ENCODE measurements at regions not wholly inside any gene's neighbourhood (a gene's known extent, or its start where the extent isn't known, plus 50 kb on each side); places are given as distances from the start of the nearest gene placed in this dataset.

DNA sequence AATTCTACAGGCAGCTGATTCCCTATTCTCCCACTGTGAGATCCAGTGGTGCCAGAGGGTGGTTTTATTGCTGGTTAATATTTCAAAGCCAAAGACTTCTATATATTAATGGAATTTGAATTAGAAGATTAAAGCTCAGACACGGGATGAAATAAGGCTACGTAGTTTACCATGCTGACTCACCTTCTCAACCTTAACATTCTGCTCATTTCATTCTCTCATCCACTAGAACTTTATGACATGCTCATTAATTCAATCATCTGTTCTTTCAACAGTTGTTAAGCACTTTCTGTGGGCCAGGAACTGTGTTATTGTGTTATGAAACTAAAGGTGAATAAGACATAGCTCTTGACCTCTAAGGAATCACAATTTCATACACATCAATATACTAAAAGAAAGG lies 456.9 kb upstream of the MAP3K7 start:
- no peak for DNase-seq (ENCODE audit: low spot score)

DNA sequence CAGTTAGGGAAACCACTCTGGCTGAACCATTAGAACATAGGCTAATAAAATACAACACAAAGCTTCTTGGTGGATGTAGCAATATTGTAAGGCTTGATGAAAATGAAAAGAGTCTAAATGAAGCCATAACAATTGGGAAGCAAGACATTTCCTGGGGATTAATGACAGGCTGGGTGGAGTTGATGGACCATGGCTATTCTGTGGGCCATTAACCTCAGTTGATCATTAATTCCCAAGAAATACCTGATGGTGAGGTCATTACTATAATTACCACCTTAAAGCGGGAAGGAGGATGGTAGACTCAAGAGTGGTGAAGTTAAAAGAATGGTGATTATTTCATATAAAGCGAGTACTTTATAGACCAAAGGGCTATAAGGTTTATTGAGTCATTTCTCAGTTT lies 455.8 kb upstream of the MAP3K7 start:
- no peak for DNase-seq (ENCODE audit: low spot score)

DNA sequence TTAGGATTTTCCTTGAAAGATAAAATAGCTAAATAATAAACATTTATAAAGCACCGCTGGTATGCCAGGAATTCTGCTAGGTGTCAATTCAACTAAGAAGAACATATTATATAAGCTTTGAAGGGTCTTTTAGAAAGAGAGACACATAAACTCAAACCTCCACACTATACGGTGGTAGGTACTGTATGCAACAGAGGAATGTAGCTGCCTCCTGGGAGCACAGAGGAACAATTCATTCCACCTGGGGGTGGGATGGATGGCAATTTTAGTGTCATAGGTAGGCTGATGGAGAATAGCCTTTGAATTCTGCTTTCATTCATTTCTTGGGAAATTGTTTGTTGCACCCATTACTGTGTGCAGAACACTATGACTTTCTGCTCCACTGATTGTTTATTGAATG lies 447.1 kb upstream of the MAP3K7 start:
- DNase-seq (ENCODE audit: low spot score): no peak

DNA sequence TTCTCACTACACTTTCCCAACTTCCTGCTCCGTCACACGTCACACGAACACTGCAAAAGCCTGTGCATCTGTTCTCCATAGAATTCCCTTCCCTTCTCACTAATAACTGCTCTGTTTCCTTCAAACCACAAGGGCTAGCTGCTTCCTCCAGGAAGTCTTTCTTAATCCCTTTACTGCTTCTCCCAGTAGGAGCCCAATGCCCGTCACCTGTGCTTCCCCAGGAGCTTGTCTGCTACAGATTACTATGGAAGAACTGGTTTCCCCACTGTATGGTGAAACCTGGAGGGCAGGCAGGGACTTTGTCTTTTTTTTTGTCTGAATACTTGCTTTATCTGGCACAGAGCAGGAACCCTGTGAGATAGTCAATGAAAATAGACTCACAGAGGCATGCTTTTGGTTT lies 444.7 kb upstream of the MAP3K7 start:
- no peak for DNase-seq (ENCODE audit: low spot score)

DNA sequence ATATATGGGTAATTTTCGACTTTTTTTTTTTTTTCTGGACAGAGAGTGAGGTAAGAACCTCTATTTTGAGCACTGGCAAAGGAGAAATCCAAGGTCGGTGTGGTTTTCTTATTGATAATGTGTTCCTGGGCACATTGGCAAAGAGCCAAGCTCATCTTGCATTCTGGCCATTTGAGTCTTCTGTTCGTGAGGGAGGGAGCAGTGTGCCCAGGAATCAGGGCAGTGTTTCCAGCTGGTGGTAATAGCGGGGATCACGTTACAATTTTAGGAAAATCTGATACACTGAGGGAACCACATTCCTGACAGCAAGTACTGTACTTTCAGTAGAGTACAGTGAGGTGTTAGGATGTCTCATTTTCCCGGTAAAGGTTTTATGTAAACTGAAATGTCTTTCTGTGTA lies 442.3 kb upstream of the MAP3K7 start:
- no peak for DNase-seq (ENCODE audit: low spot score)

- DNase-seq (ENCODE audit: low spot score): no peak
These were observed 436.7 kb upstream of the MAP3K7 start for GRCh38 chr6:91023529-91023928.

GRCh38 chr6:91020744-91021143 lies 433.9 kb upstream of the MAP3K7 start:
- DNase-seq (ENCODE audit: low spot score): no peak

DNA sequence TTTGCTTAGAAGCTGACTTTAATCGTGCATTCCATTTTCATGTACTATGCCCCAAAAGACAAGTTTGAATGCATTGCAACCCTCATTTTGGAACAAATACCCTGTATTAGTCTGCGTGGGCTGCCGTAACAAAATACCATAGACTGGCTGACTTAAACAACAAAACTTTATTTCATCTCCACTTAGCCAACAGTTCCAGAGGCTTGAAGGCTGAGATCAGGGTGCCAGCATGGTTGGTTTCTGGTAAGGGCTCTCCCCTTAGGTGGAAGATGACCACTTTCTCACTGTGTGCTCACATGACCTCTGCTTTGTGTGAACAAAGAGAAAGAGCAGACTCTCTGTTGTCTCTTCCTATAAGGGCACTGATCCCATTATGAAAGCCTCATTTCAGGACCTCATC lies 431.7 kb upstream of the MAP3K7 start:
- no peak for DNase-seq (ENCODE audit: low spot score)

- no peak for DNase-seq (ENCODE audit: low spot score)
These were observed 426.6 kb upstream of the MAP3K7 start for GRCh38 chr6:91013511-91013910.

- DNase-seq (ENCODE audit: low spot score): no peak
These were observed 410.2 kb upstream of the MAP3K7 start for GRCh38 chr6:90997076-90997475.

DNA sequence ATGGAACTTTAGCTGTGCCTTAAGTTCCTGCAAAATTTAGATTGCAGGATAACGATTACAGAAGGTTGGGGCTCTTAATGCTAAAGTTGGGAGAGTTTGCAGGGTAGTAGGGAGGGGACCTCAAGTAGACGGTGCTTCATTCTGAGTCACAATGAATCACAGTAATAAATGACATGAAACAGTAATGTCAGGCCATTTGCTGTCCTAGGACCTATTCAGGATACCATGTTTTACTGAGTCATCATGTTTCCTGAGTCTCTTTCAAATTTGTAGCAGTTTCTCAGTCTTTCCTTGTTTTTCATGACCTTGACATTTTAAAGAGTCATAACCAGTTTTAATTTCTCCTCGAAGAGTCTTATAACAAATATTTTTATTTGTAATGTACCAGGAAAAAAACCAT lies 406.9 kb upstream of the MAP3K7 start:
- DNase-seq (ENCODE audit: low spot score): no peak

DNA sequence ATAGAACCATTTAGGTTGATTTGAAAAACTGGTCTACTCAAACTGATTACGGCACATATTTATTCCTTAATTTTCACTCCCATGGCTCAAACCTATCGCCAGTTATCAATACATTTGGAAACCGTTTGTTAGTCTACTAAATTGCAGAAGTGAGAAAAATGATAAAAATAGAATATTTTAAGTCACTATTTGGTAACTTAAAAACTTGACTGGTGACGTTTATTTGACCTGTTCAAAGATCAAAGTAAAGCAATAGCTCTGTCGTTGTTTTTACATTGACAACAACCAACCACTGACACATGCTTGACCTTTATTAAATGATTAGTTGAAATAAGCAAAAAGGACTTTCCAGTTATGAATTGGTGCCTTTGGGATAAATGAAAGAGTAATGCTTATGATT lies 402.9 kb upstream of the MAP3K7 start:
- no peak for DNase-seq (ENCODE audit: low spot score)

GRCh38 chr6:90984066-90984465 lies 397.2 kb upstream of the MAP3K7 start:
- no peak for DNase-seq (ENCODE audit: low spot score)

- no peak for DNase-seq (ENCODE audit: low spot score)
These were observed 396.6 kb upstream of the MAP3K7 start for GRCh38 chr6:90983462-90983861.

DNA sequence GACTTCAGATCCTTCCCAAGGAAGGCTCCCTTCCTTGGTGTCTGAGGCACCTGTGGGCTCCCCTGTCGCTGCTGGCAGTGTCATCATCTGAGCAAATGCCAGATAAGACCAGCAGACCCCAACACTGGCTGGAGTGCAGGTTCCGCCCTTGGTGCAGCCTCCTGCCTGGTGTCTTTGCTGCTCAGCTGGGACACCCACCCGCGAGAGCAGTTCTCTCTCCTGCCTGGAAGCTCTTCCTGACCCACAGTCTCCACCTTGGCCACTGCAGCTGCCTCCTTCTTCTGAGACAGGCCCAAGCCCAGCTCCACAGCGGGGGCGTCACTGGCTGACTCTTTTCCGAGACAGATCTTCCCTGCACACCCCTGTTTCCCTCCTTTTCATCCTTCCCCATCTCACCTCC lies 395.7 kb upstream of the MAP3K7 start:
- DNase-seq (ENCODE audit: low spot score): no peak

DNA sequence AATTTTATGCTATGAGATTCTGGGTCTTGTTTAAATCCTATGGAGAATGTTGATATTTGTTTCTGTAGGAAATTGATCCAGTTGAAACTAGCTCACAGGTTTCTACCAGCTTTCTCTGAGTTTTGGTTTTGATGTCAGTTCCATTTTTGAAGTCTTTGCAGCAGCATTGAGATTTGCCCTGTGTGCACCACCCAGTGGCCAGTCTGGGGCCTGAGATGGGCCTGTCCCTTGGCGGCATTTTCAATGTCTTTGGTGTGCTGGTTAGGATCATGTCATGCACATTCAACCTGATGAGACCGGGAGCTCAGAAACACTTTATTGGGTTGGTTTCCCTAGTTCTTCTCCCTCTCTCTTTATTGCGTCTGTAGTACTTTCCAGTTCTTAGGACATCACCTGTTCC lies 395.2 kb upstream of the MAP3K7 start:
- DNase-seq (ENCODE audit: low spot score): no peak

DNA sequence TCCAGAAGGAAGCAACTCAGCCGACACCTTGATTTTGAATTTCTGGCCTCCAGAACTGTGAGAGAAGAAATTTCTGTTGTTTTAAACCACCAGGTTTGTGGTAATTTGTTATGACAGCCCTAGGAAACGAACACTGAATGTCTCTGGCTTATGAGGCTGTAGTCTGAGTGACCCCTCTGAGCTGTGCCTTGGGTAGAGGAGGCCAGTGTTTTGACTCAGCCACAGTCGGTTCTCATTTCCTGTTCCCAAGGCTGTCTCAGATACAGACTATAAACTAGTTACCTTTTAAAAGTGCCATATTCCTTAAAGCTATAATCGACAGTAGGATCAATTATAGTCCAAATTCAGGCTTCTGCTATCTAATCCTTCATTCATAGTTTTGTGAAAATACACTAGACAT lies 391.2 kb upstream of the MAP3K7 start:
- DNase-seq (ENCODE audit: low spot score): no peak

GRCh38 chr6:90977513-90977912 lies 390.6 kb upstream of the MAP3K7 start:
- DNase-seq (ENCODE audit: low spot score): no peak

DNA sequence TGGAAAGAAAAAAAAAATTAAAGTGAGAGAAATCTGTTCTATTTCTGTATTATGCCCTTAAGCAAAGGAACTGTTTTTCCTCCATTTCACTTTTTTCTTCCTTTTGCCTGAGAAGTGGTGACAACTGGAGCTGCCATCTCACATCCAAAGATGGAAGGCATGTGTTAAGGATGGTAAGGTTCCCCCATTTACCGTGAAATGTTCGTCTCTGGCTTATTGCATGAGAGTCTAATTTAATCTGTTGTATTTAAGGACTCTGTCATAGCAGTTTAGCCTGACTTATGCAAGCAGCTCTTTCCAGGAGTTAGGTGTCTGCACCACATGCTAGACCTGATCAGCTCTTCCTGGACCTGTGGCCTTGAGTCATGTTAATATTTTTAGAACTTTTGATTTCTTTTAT lies 389.5 kb upstream of the MAP3K7 start:
- no peak for DNase-seq (ENCODE audit: low spot score)

DNA sequence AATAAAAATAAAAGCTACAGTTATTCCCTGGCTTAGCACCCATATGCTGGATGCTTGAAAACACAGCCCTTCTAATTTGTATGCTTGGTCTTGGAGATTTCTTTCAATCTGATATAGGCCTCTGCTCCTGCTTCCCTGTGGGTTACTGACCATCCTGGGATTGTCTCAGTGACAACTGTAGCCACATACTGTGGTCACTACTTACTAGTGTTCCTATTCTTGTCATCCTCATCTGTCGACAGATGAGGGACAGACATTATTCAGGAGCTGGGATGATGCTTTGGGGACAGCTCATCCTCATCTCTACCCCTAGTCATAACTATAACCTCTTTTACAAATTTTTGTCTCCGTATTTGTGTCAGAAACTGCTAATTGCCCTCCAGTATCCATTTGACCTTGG lies 388.9 kb upstream of the MAP3K7 start:
- DNase-seq (ENCODE audit: low spot score): no peak

GRCh38 chr6:90973188-90973587 lies 386.3 kb upstream of the MAP3K7 start:
- no peak for DNase-seq (ENCODE audit: low spot score)

DNA sequence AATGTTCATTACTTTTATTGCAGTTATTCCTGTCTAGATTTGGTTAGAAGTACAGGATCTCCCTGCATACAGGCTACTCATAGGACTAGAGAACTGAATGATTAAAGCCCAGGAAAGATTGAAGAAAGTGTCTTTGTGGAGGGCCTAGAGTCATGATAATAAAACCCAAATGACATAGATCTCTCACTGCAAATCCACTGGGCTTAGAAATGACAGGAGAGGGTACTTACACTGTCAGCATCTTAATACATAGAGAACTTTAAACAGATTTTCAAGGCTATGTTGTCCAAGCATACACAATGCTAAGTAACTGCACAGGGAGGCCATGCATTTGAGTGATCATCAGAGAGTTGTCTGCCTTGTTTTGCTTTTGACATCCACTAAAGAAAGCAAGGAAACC lies 383.8 kb upstream of the MAP3K7 start:
- no peak for DNase-seq (ENCODE audit: low spot score)

- no peak for DNase-seq (ENCODE audit: low spot score)
These were observed 380.6 kb upstream of the MAP3K7 start for GRCh38 chr6:90967471-90967870.

DNA sequence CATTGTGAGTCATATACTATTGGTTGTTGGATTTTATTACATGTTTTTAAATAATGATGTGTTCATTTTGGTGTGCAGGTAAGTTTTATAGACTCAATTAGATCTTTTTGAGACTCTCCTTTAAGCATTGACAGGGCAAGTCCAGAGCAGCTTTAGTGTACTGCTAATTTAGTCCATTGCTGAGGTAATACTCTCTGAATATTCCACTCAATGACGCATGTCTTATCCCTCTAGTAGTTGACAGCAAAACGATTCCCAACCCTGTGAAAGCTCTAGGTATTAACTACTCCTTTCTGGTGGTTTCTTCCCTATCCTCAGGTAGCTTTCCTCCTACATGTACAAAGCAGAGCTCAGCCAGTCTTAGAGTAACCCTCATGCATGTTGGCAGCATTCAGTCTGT lies 373.5 kb upstream of the MAP3K7 start:
- no peak for DNase-seq (ENCODE audit: low spot score)

DNA sequence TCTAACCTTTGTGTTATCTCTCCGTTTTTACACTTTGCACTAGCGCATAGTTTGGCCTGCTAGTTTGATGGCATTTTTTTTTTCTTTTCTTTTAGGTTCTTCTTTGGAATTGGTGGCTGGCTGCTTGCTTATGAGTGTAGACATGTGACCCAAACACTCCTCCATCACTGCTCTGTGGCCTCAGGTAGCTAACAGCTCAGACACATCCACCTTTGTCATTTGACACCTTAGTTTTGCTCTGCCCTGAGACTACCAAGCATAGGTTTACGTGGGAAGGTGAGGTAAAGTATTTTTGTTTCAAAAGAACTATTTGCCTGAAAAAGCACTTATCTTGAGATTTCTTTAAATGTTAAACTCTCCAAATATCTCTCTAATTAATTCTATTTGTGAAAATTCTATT lies 368.4 kb upstream of the MAP3K7 start:
- no peak for DNase-seq (ENCODE audit: low spot score)

All from CD4-positive, alpha-beta T cell treated with Interleukin-2 at 100 ng/mL for 4 hours (primary cell).